Heart left ventricle (tissue), 13 donors: ENCODE measurements at regions not wholly inside any gene's neighbourhood (a gene's known extent, or its start where the extent isn't known, plus 50 kb on each side); places are given as distances from the start of the nearest gene placed in this dataset.

Experiments
- POLR2A ChIP-seq, 2 donors: fragments of 450-650 bp; IDR thresholded peaks; one replicate each; pipeline ENCODE4 v1.6.1; 2017; ENCODE audit warnings: antibody characterized with exemption in 2 of 2, mild to moderate bottlenecking in 2 of 2, moderate library complexity in 2 of 2
- TF ChIP-seq, protein P1 (sequence below), 12 donors: fragments of 200-600 bp; sonication (generic) in 4 of 12; IDR thresholded peaks; one replicate each; pipeline versions ENCODE4 v1.5.0 to v1.8.0; 2018 to 2022; ENCODE audit warnings: antibody characterized with exemption in 12 of 12, mild to moderate bottlenecking in 5 of 12
- donor health status: ischemic (EF 13 %, LVEDD 7.1; RV severe dilation, severe dysfunction).
- donor health status: DM: no; HTN: yes; CAD: no.
- donor health status: DM: no; HTN: no; CAD: no.
- donor health status: ischemic (EF 25% LVEDD 6.9; RV normal size, moderate dysfunction).
- donor health status: ischemic (EF 25% LVEDD 5.7; RV mildly dilated, moderate dysfunction).
- donor health status: ischemic (EF 35%, LVEDD 5.7; RV mildly dilated, moderate dysfunction).
- donor health status: nonischemic (EF 11% LVEDD 7.7; RV severe dilation, severe dysfunction).
- donor health status: DM: yes; HTN: yes; CAD: no.
- donor health status: PGD.
- donor health status: ischemic (EF 29% LVEDD 5.4; RV normal size, mild dysfunction).
- donor health status: nonischemic (EF 23%, LVEDD 6.1; RV moderate dilation, normal function).

DNA sequence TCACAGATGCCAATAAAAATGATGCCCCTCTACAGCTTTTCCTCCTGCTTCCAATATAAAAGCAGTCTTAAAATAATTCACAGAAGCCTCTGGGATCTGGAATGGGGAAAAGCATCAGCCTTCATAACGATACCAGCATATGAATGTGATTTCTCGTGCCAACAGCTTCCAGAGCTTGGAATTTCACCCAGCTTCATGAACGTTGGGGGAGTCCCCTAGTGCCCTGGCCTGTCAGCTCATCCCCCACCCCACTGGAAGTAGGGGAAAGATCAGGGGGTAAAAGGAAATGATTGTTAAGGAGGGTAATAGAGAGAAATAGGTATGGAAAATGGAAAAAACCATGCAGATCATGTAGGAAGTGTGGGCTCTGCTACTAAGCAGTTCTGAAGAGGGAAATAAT lies 253.6 kb downstream of the INHBA start:
- TF ChIP-seq, protein P1, sequence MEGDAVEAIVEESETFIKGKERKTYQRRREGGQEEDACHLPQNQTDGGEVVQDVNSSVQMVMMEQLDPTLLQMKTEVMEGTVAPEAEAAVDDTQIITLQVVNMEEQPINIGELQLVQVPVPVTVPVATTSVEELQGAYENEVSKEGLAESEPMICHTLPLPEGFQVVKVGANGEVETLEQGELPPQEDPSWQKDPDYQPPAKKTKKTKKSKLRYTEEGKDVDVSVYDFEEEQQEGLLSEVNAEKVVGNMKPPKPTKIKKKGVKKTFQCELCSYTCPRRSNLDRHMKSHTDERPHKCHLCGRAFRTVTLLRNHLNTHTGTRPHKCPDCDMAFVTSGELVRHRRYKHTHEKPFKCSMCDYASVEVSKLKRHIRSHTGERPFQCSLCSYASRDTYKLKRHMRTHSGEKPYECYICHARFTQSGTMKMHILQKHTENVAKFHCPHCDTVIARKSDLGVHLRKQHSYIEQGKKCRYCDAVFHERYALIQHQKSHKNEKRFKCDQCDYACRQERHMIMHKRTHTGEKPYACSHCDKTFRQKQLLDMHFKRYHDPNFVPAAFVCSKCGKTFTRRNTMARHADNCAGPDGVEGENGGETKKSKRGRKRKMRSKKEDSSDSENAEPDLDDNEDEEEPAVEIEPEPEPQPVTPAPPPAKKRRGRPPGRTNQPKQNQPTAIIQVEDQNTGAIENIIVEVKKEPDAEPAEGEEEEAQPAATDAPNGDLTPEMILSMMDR (IDR thresholded peaks at IDR 0.05), result no peak
- no peak for TF ChIP-seq POLR2A (IDR thresholded peaks at IDR 0.05)
